ENCODE measurements at regions not wholly inside any gene's neighbourhood (a gene's known extent, or its start where the extent isn't known, plus 50 kb on each side); places are given as distances from the start of the nearest gene placed in this dataset.

GRCh38 chr2:137813176-137813575, 151.1 kb upstream of the HNMT start:
- TF ChIP-seq CTCF (IDR thresholded peaks at IDR 0.05) (no peak), POLR2A (IDR thresholded peaks at IDR 0.05) (no peak)

Measured in right lobe of liver (tissue), 4 donors.